ENCODE measurements at regions not wholly inside any gene's neighbourhood (a gene's known extent, or its start where the extent isn't known, plus 50 kb on each side); places are given as distances from the start of the nearest gene placed in this dataset.

- 0% methylated on average over 2 of the region's 2 CpGs for WGBS (ENCODE audit: insufficient coverage, insufficient replicate concordance, low lambda C conversion rate, missing lambda C conversion rate)
- CTCF ChIA-PET: no interaction called here
- Histone ChIP-seq H3K27ac (ENCODE audit: control insufficient read depth, insufficient read depth) (no peak overlapping the region), H3K9ac (ENCODE audit: control insufficient read depth, insufficient read depth, low read length) (no peak overlapping the region), H3K4me1 (ENCODE audit: control insufficient read depth, insufficient read depth, low read length) (no peaks in the 10 kb centered on the region), H3K4me3 (no peak overlapping the region), H2AFZ (ENCODE audit: control insufficient read depth, low read depth, low read length) (no peak overlapping the region), H3K27me3 (replicated peaks in 1 of 2; ENCODE audit: control insufficient read depth in 2 of 2, insufficient read depth in 2 of 2, low read length in 1 of 2) (no peaks in the 10 kb centered on the region), H3K36me3 (ENCODE audit: control insufficient read depth in 2 of 2, insufficient read depth in 2 of 2, low read length in 1 of 2) (no peaks in the 10 kb centered on the region), H3K79me2 (ENCODE audit: control insufficient read depth, insufficient read depth, low read length) (no peaks in the 10 kb centered on the region), H4K20me1 (ENCODE audit: control insufficient read depth, insufficient read depth) (no peaks in the 10 kb centered on the region), H3K9me3 (replicated peaks; ENCODE audit: control insufficient read depth, insufficient read depth, low read length) (no peaks in the 10 kb centered on the region), H3K4me2 (ENCODE audit: control insufficient read depth, insufficient read depth) (no peak overlapping the region)
- no peak for DNase-seq (ENCODE audit: low read depth, low spot score)
- POLR2A ChIA-PET: interaction anchor here (0.6 kb wide), 1 partner anchor 76 kb away, joined by 3 read pairs; no protein-coding TSS in a partner anchor
- no peak for TF ChIP-seq IKZF2 (IDR thresholded peaks at IDR 0.05)
- no peak for TF ChIP-seq SRF (IDR thresholded peaks at IDR 0.05; ENCODE audit: low read depth in 2 of 2, low read length in 2 of 2)
- no peak for TF ChIP-seq ELK1 (IDR thresholded peaks at IDR 0.05; ENCODE audit: low read depth, low read length)
- no peak for TF ChIP-seq RUNX3 (IDR thresholded peaks at IDR 0.05; ENCODE audit: low read length)
- FAIRE-seq: no peak
- in situ Hi-C loops (cut with MboI) (no loop called here), intact Hi-C loops (cut with micrococcal nuclease; ENCODE audit: unreplicated experiment) (no loop called here)
- RAD21 ChIA-PET (ENCODE audit: unreplicated experiment): no interaction called here
- BruUV-seq (replicated peaks): no TSS peak
- SMC1A ChIA-PET (ENCODE audit: uncharacterized antibody, unreplicated experiment): interaction anchor here (1.5 kb wide), 1 partner anchor 9 kb away, joined by 4 read pairs; no protein-coding TSS in a partner anchor
- no peak for ATAC-seq
Observed at GRCh38 chr3:24915639-24916038, 421.0 kb upstream of the THRB start.

- FAIRE-seq (no peak), ATAC-seq (no peak), DNase-seq (ENCODE audit: low read depth, low spot score) (no peak)
- Histone ChIP-seq H2AFZ (ENCODE audit: control insufficient read depth, low read depth, low read length) (no peak overlapping the region), H3K9ac (ENCODE audit: control insufficient read depth, insufficient read depth, low read length) (no peak overlapping the region), H4K20me1 (ENCODE audit: control insufficient read depth, insufficient read depth) (no peaks in the 10 kb centered on the region), H3K4me3 (no peak overlapping the region), H3K79me2 (ENCODE audit: control insufficient read depth, insufficient read depth, low read length) (no peaks in the 10 kb centered on the region), H3K9me3 (replicated peaks; ENCODE audit: control insufficient read depth, insufficient read depth, low read length) (no peaks in the 10 kb centered on the region), H3K27me3 (replicated peaks in 1 of 2; ENCODE audit: control insufficient read depth in 2 of 2, insufficient read depth in 2 of 2, low read length in 1 of 2) (no peaks in the 10 kb centered on the region), H3K36me3 (ENCODE audit: control insufficient read depth in 2 of 2, insufficient read depth in 2 of 2, low read length in 1 of 2) (no peaks in the 10 kb centered on the region), H3K4me2 (ENCODE audit: control insufficient read depth, insufficient read depth) (no peak overlapping the region), H3K4me1 (ENCODE audit: control insufficient read depth, insufficient read depth, low read length) (no peaks in the 10 kb centered on the region), H3K27ac (ENCODE audit: control insufficient read depth, insufficient read depth) (no peak overlapping the region)
- ChIA-PET POLR2A (no interaction called here), CTCF (no interaction called here), SMC1A (ENCODE audit: uncharacterized antibody, unreplicated experiment) (no interaction called here), RAD21 (ENCODE audit: unreplicated experiment) (no interaction called here)
- WGBS (ENCODE audit: insufficient coverage, insufficient replicate concordance, low lambda C conversion rate, missing lambda C conversion rate): 35% methylated on average over 5 of the region's 5 CpGs
- no TSS peak for BruUV-seq (replicated peaks)
- intact Hi-C loops (cut with micrococcal nuclease; ENCODE audit: unreplicated experiment): no loop called here
- in situ Hi-C loops (cut with MboI): no loop called here
- TF ChIP-seq EZH2 (IDR thresholded peaks at IDR 0.05; ENCODE audit: borderline replicate concordance, control insufficient read depth, low read depth, low read length) (no peak), SIX5 (IDR thresholded peaks at IDR 0.05; ENCODE audit: low read depth, low read length, severe bottlenecking) (no peak), KAT2A (conservative IDR thresholded peaks at IDR 0.05; ENCODE audit: control insufficient read depth, low read depth, low read length) (no peak), PRDM15 (CRISPR knock-in tag; IDR thresholded peaks at IDR 0.05) (no peak), CTCF (IDR thresholded peaks at IDR 0.05 in 2 of 3, conservative IDR thresholded peaks at IDR 0.05 in 1 of 3; ENCODE audit: control insufficient read depth in 2 of 3, extremely low read depth in 1 of 3, insufficient read depth in 1 of 3, low read depth in 3 of 3, low read length in 3 of 3) (no peak), JUND (IDR thresholded peaks at IDR 0.05; ENCODE audit: low read depth, low read length) (no peak), RELA (IDR thresholded peaks at IDR 0.05; ENCODE audit: borderline replicate concordance, partially characterized antibody) (no peak), RFX5 (IDR thresholded peaks at IDR 0.05; ENCODE audit: low read depth, low read length) (no peak)
Observed at GRCh38 chr3:24917908-24918307, 423.3 kb upstream of the THRB start.

Measured in GM12878 (cell line).